Astrocyte (in vitro differentiated cells and primary cell): ENCODE measurements at regions not wholly inside any gene's neighbourhood (a gene's known extent, or its start where the extent isn't known, plus 50 kb on each side); places are given as distances from the start of the nearest gene placed in this dataset.

Experiments used
- CTCF ChIP-seq: IDR thresholded peaks from 2 replicates; pipeline ENCODE4 v1.5.1; 2011; ENCODE audit warnings: low read depth, mild to moderate bottlenecking, inconsistent platforms, low read length, moderate library complexity; ENCODE audit not compliant: insufficient read depth
- EZH2 ChIP-seq: IDR thresholded peaks from 2 replicates; pipeline ENCODE4 v1.6.1; 2012; ENCODE audit warnings: mild to moderate bottlenecking, low read length, inconsistent platforms; ENCODE audit not compliant: insufficient read depth

DNA sequence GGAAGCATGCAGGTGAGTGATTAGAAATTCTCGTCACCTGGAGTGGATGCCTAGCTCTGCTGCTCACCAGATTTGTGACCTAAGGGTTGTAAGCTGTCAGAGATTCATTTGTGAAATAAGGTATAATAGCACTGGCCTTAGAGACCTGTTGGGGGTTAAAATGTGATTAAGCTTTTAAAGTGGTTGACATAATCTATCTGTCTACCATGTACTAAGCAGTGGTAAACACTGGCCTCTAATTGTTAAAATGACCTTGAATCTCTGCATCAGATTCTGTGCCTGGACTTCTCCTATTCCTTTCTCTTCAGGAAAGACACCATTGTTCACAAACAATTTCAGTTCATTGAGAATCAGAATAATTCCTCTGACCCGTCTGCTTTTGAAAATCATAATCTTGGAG lies 536.2 kb downstream of the CBLN4 start:
- no peak for TF ChIP-seq CTCF
- TF ChIP-seq EZH2, result no peak
